CD14-positive monocyte (primary cell): ENCODE measurements at regions not wholly inside any gene's neighbourhood (a gene's known extent, or its start where the extent isn't known, plus 50 kb on each side); places are given as distances from the start of the nearest gene placed in this dataset.

Experiments used
- DNase-seq, 3 donors: peaks; one replicate each; pipeline ENCODE4 v3.0.0-alpha.2; 2011 to 2022
- H2AFZ ChIP-seq: 2 replicates; pipeline ENCODE4 v1.6.0; 2012; ENCODE audit warnings: mild to moderate bottlenecking, low read depth, low read length, inconsistent platforms; ENCODE audit not compliant: insufficient read depth, poor library complexity, severe bottlenecking
- H3K27ac ChIP-seq, 2 donors: 1 replicate in 1 of 2; 2 replicates in 1 of 2; pipeline ENCODE4 v1.5.1; 2012 to 2013; ENCODE audit warnings: low read length in 2 of 2, control low read depth in 1 of 2, inconsistent platforms in 1 of 2, low read depth in 1 of 2, mild to moderate bottlenecking in 1 of 2
- H3K27me3 ChIP-seq, 2 donors: one replicate each; pipeline versions ENCODE4 v1.6.0 to v1.6.1; 2011 to 2013; ENCODE audit warnings: low read length in 2 of 2; ENCODE audit not compliant: control insufficient read depth in 2 of 2, insufficient read depth in 2 of 2
- H3K36me3 ChIP-seq, 2 donors: replicated peaks in 1 of 2; 1 replicate in 1 of 2; 2 replicates in 1 of 2; pipeline versions ENCODE4 v1.5.1 to v1.6.1; 2012 to 2013; ENCODE audit warnings: low read length in 2 of 2, control low read depth in 1 of 2, inconsistent platforms in 1 of 2, mild to moderate bottlenecking in 1 of 2; ENCODE audit not compliant: insufficient read depth in 2 of 2, control insufficient read depth in 1 of 2
- H3K4me1 ChIP-seq, 2 donors: 1 replicate in 1 of 2; 2 replicates in 1 of 2; pipeline versions ENCODE4 v1.5.1 to v1.6.1; 2012 to 2013; ENCODE audit warnings: low read length in 2 of 2, control low read depth in 1 of 2, inconsistent platforms in 1 of 2, mild to moderate bottlenecking in 1 of 2, moderate library complexity in 1 of 2; ENCODE audit not compliant: insufficient read depth in 2 of 2, control insufficient read depth in 1 of 2
- H3K4me2 ChIP-seq: replicated peaks from 2 replicates; pipeline ENCODE3; 2012; ENCODE audit warnings: low read length, moderate library complexity, mild to moderate bottlenecking; ENCODE audit not compliant: poor library complexity, severe bottlenecking; ENCODE audit errors: extremely low read depth
- H3K4me3 ChIP-seq, 3 experiments: fragments of 200-600 bp in 1 of 3; sonication (generic) in 1 of 3; replicated peaks in 1 of 3; 1 replicate in 2 of 3; 2 replicates in 1 of 3; pipeline ENCODE4 v1.5.1; 2011 to 2013; ENCODE audit warnings: low read length in 3 of 3, mild to moderate bottlenecking in 3 of 3, control low read depth in 2 of 3, low read depth in 2 of 3, inconsistent platforms in 1 of 3, moderate library complexity in 1 of 3
- H3K79me2 ChIP-seq: 2 replicates; pipeline ENCODE4 v1.6.0; 2012; ENCODE audit warnings: mild to moderate bottlenecking, control low read depth, inconsistent platforms, low read length, moderate library complexity; ENCODE audit not compliant: insufficient read depth
- H3K9ac ChIP-seq: 2 replicates; pipeline ENCODE4 v1.6.0; 2017; ENCODE audit warnings: low read length, mild to moderate bottlenecking; ENCODE audit not compliant: insufficient read depth, poor library complexity, severe bottlenecking
- H3K9me3 ChIP-seq, 2 donors: replicated peaks in 1 of 2; 1 replicate in 1 of 2; 2 replicates in 1 of 2; pipeline versions ENCODE4 v1.5.1 to v1.6.1; 2012 to 2013; ENCODE audit warnings: low read length in 2 of 2, control low read depth in 1 of 2; ENCODE audit not compliant: control insufficient read depth in 1 of 2, insufficient read depth in 1 of 2
- H4K20me1 ChIP-seq: 2 replicates; pipeline ENCODE4 v1.6.0; 2012; ENCODE audit warnings: mild to moderate bottlenecking, low read length, control low read depth, moderate library complexity; ENCODE audit not compliant: insufficient read depth
- H3K27ac Mint-ChIP-seq, 7 donors: one replicate each; pipeline ENCODE4 v1.8.0; 2020; ENCODE audit warnings: mild to moderate bottlenecking in 7 of 7, mixed read lengths in 7 of 7, moderate library complexity in 6 of 7, inconsistent platforms in 2 of 7
- H3K27me3 Mint-ChIP-seq, 3 donors: one replicate each; pipeline ENCODE4 v1.8.0; 2021 to 2022; ENCODE audit warnings: low read depth in 3 of 3, mild to moderate bottlenecking in 3 of 3, mixed read lengths in 3 of 3, moderate library complexity in 3 of 3, inconsistent platforms in 1 of 3
- H3K36me3 Mint-ChIP-seq, 2 donors: one replicate each; pipeline ENCODE4 v1.8.0; 2020; ENCODE audit warnings: mixed read lengths in 2 of 2, inconsistent platforms in 1 of 2, mild to moderate bottlenecking in 1 of 2
- H3K4me1 Mint-ChIP-seq: one replicate; pipeline ENCODE4 v1.8.0; 2020; ENCODE audit warnings: mild to moderate bottlenecking, mixed read lengths
- H3K4me3 Mint-ChIP-seq, 2 donors: one replicate each; pipeline ENCODE4 v1.8.0; 2020; ENCODE audit warnings: mild to moderate bottlenecking in 2 of 2, mixed read lengths in 2 of 2, moderate library complexity in 1 of 2
- H3K9me3 Mint-ChIP-seq, 7 donors: one replicate each; pipeline ENCODE4 v1.8.0; 2020 to 2022; ENCODE audit warnings: mixed read lengths in 7 of 7, mild to moderate bottlenecking in 6 of 7, moderate library complexity in 6 of 7, inconsistent platforms in 2 of 7
- CTCF ChIP-seq: fragments of 200-600 bp; IDR thresholded peaks from one replicate; pipeline ENCODE4 v1.8.0; 2022; ENCODE audit warnings: antibody characterized with exemption, mild to moderate bottlenecking
- WGBS: methylation state at CpG from one replicate; pipeline ENCODE4 v1.1.5; 2013; ENCODE audit warnings: missing lambda C conversion rate; ENCODE audit not compliant: insufficient coverage; 5-methylcytosine and 5-hydroxymethylcytosine counted together
- intact Hi-C, 2 donors: fragments of 100-400 bp; cut with micrococcal nuclease; formaldehyde crosslinking; loops; one replicate each; pipeline versions ENCODE4 v1.15.0 to v1.15.1; 2023

- Histone ChIP-seq H3K79me2 (no peaks in the 10 kb centered on the region), H4K20me1 (no peaks in the 10 kb centered on the region), H3K9ac (no peak overlapping the region), H2AFZ (no peak overlapping the region), H3K27ac (no peak overlapping the region), H3K27me3 (no peaks in the 10 kb centered on the region), H3K9me3 (no peaks in the 10 kb centered on the region), H3K36me3 (no peaks in the 10 kb centered on the region), H3K4me1 (no peaks in the 10 kb centered on the region), H3K4me3 (no peak overlapping the region), H3K4me2 (no peak overlapping the region)
- Mint-ChIP-seq H3K4me3 (no peak overlapping the region), H3K4me1 (no peaks in the 10 kb centered on the region), H3K27ac (no peak overlapping the region), H3K9me3 (peaks cover 0 to 4% (median 0%) of the 10 kb centered on the region in 7 donors), H3K36me3 (no peaks in the 10 kb centered on the region), H3K27me3 (no peaks in the 10 kb centered on the region)
- TF ChIP-seq CTCF: no peak
- intact Hi-C loops: no loop called here
- DNase-seq: no peak
- no CpG with 5 or more reads among the region's 8 CpGs for WGBS
Observed at GRCh38 chr10:8825611-8826010, 771.1 kb downstream of the GATA3 start.

DNA sequence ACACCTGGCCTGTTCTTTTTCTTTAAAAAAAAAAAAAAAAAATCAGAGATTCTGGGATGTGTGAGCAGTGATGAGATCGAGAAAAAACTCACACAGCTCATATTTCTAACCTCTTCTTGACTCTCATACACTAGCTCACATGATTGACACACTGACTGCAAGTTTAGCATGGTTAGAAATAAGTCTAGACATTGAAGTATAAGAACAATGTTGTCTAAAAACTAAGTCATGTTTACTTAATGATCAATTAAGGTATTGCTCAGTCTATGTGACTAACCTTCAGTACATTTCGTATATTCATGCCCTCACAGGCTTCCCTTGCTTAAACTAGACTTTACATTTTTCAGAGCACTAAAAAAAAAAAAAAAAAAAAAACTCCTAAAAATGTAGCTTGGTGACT lies 775.1 kb downstream of the GATA3 start:
- Mint-ChIP-seq H3K27ac (no peak overlapping the region), H3K4me1 (no peaks in the 10 kb centered on the region), H3K4me3 (no peak overlapping the region), H3K9me3 (peaks cover 0 to 2% (median 0%) of the 10 kb centered on the region in 7 donors), H3K36me3 (no peaks in the 10 kb centered on the region), H3K27me3 (no peaks in the 10 kb centered on the region)
- no peaks in the 10 kb centered on the region for H3K4me1 ChIP-seq
- no peak overlapping the region for H2AFZ ChIP-seq
- H3K4me3 ChIP-seq: no peak overlapping the region
- WGBS: no CpG with 5 or more reads among the region's 2 CpGs
- no peak overlapping the region for H3K4me2 ChIP-seq
- DNase-seq: no peak
- H3K27ac ChIP-seq: no peak overlapping the region
- intact Hi-C loops: no loop called here
- H3K9ac ChIP-seq: no peak overlapping the region
- no peaks in the 10 kb centered on the region for H3K27me3 ChIP-seq
- no peaks in the 10 kb centered on the region for H4K20me1 ChIP-seq
- no peak for TF ChIP-seq CTCF
- H3K36me3 ChIP-seq: no peaks in the 10 kb centered on the region
- H3K9me3 ChIP-seq: no peaks in the 10 kb centered on the region
- no peaks in the 10 kb centered on the region for H3K79me2 ChIP-seq
